ENCODE measurements at regions not wholly inside any gene's neighbourhood (a gene's known extent, or its start where the extent isn't known, plus 50 kb on each side); places are given as distances from the start of the nearest gene placed in this dataset.

GRCh38 chr12:105928436-105928835 lies 210.3 kb downstream of the NUAK1 start:
- no peak for TF ChIP-seq ELF4 (IDR thresholded peaks at IDR 0.05)
- TF ChIP-seq FOXM1 (IDR thresholded peaks at IDR 0.05; ENCODE audit: borderline replicate concordance) = no peak
- TF ChIP-seq TARDBP (IDR thresholded peaks at IDR 0.05) = no peak
